Astrocyte (in vitro differentiated cells and primary cell): ENCODE measurements at regions not wholly inside any gene's neighbourhood (a gene's known extent, or its start where the extent isn't known, plus 50 kb on each side); places are given as distances from the start of the nearest gene placed in this dataset.
"Not testable (repeated sequence)": the region's sequence is repeated elsewhere in the genome, so short reads cannot be mapped to it uniquely, and the experiment has no call there.

Source experiments
- DNase-seq: peaks from one replicate; pipeline ENCODE4 v3.0.0-alpha.2; 2010; ENCODE audit warnings: low read depth
- FAIRE-seq: peaks from 2 replicates; lab custom pipeline; 2011; peaks lifted over from hg19 to GRCh38; lab: Jason Lieb, UNC
- H2AFZ ChIP-seq: 2 replicates; pipeline ENCODE4 v1.6.0; 2012; ENCODE audit warnings: low read depth, low read length, inconsistent platforms
- H3K27ac ChIP-seq: 2 replicates; pipeline ENCODE4 v1.5.1; 2011; ENCODE audit warnings: low read depth, low read length, inconsistent platforms
- H3K27me3 ChIP-seq: 2 replicates; pipeline ENCODE4 v1.6.0; 2011; ENCODE audit warnings: low read length, inconsistent platforms; ENCODE audit not compliant: insufficient read depth
- H3K36me3 ChIP-seq: 2 replicates; pipeline ENCODE4 v1.5.1; 2011; ENCODE audit warnings: low read length, inconsistent platforms; ENCODE audit not compliant: insufficient read depth
- H3K4me1 ChIP-seq: 2 replicates; pipeline ENCODE4 v1.5.1; 2011; ENCODE audit warnings: low read length, inconsistent platforms; ENCODE audit not compliant: insufficient read depth
- H3K4me2 ChIP-seq: 2 replicates; pipeline ENCODE4 v1.6.0; 2012; ENCODE audit warnings: low read length, inconsistent platforms
- H3K4me3 ChIP-seq: 2 replicates; pipeline ENCODE4 v1.5.1; 2011; ENCODE audit warnings: low read depth, mild to moderate bottlenecking, low read length, inconsistent platforms; ENCODE audit not compliant: insufficient read depth
- H3K79me2 ChIP-seq: 2 replicates; pipeline ENCODE4 v1.6.0; 2012; ENCODE audit warnings: mild to moderate bottlenecking, low read length, inconsistent platforms; ENCODE audit not compliant: insufficient read depth
- H3K9ac ChIP-seq: 2 replicates; pipeline ENCODE4 v1.6.0; 2012; ENCODE audit warnings: mild to moderate bottlenecking, low read length, inconsistent platforms
- H3K9me3 ChIP-seq: 2 replicates; pipeline ENCODE4 v1.5.1; 2012; ENCODE audit warnings: low read depth, mild to moderate bottlenecking, low read length, inconsistent platforms; ENCODE audit not compliant: insufficient read depth
- H4K20me1 ChIP-seq: 2 replicates; pipeline ENCODE4 v1.6.0; 2012; ENCODE audit warnings: low read length, inconsistent platforms; ENCODE audit not compliant: insufficient read depth
- H3K27ac Mint-ChIP-seq: one replicate; pipeline ENCODE4 v1.8.0; 2021; ENCODE audit warnings: mild to moderate bottlenecking, mixed read lengths; ENCODE audit not compliant: unreplicated experiment
- H3K27me3 Mint-ChIP-seq: one replicate; pipeline ENCODE4 v1.8.0; 2021; ENCODE audit warnings: low read depth, mixed read lengths; ENCODE audit not compliant: unreplicated experiment
- H3K36me3 Mint-ChIP-seq: one replicate; pipeline ENCODE4 v1.8.0; 2021; ENCODE audit warnings: low read depth, mixed read lengths; ENCODE audit not compliant: unreplicated experiment
- H3K4me1 Mint-ChIP-seq: one replicate; pipeline ENCODE4 v1.8.0; 2021; ENCODE audit warnings: low read depth, mixed read lengths; ENCODE audit not compliant: unreplicated experiment
- H3K4me3 Mint-ChIP-seq: one replicate; pipeline ENCODE4 v1.8.0; 2021; ENCODE audit warnings: mild to moderate bottlenecking, moderate library complexity, mixed read lengths; ENCODE audit not compliant: unreplicated experiment
- H3K9me3 Mint-ChIP-seq: one replicate; pipeline ENCODE4 v1.8.0; 2021; ENCODE audit warnings: mild to moderate bottlenecking, mixed read lengths; ENCODE audit not compliant: unreplicated experiment

DNA sequence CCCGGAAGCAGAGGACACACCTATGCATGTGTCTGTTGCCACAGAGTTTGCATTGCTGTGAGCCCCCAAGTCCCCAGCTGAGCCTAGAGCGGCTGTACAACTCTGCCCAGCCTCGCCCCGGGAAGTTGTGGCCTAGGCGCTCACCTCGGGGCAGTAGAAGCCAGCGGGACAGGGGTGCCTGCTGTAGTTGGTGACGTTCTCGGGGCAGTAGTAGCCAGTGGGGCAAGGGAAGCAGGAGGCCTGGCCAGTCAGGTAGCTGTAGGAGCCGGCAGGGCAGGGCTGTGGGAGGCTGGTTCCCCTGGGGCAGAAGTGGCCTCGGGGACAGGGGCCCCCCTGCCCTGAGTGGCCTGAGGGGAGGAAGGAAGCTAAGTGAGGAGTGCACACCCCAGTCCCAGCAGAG is 87.2 kb downstream of the MALL start:
- not testable (repeated sequence) for H3K4me2 ChIP-seq, H3K4me3 Mint-ChIP-seq, H3K36me3 Mint-ChIP-seq, H3K9me3 ChIP-seq, H3K4me1 ChIP-seq, H3K79me2 ChIP-seq, DNase-seq, FAIRE-seq, H3K4me1 Mint-ChIP-seq, H3K36me3 ChIP-seq, H3K9me3 Mint-ChIP-seq, H4K20me1 ChIP-seq, H2AFZ ChIP-seq, H3K4me3 ChIP-seq, H3K27me3 ChIP-seq, H3K9ac ChIP-seq, H3K27ac ChIP-seq, H3K27me3 Mint-ChIP-seq, H3K27ac Mint-ChIP-seq

DNA sequence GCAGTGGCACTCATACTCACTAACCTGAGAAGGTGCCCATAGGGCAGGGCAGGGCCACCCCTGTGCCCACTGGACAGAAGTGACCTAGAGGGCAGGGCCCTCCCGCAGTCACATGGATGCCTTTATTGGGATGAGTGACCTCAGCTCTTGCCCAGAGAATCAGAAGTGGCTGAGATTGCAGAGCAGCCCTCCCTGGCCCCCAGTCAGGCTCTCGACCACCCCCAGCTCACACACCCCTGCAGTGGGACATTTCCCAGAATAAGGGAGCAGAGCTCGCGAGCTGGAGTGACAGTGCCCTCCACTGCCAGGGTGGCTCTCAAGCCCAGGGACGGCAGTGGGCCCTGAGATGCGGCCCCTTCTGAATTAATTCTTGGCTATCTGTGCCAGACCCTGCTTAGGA is 84.7 kb downstream of the MALL start:
- not testable (repeated sequence) for DNase-seq, FAIRE-seq, H3K36me3 ChIP-seq

DNA sequence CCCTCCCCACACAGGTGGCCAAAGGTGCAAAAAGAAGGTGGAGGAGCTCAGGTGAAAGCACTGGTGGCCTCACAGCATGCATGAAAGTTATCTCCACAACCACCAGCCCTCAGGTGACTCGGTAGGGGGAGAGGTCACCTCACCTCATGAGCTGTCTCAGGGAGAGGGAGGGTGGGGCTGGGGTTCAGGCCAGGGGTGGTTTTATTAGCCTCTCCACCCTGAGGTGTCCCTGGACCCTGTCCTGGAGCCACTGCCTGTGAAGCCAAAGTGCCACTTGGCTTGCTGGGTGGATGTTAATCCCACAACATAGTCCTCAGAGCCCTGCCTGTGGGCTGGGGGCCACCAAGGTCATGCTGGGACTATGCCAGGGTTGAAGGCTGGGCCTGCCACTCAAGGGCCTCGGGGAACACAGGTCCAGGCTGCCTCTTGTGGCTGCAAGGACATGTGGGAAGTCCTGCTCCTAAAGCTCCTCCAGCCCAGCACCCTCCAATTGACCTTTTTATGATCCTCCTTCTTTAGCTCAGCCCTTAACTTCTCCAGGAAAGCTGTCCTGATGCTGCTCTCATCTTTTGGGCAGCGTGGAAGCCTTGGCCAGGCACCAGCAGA is 83.8 kb downstream of the MALL start:
- FAIRE-seq, H3K27me3 Mint-ChIP-seq, H3K9ac ChIP-seq: not testable (repeated sequence)

More for the DNA sequence above, 84.7 kb downstream of the MALL start:
- H3K4me2 ChIP-seq, H3K9me3 Mint-ChIP-seq, H3K4me3 Mint-ChIP-seq, H4K20me1 ChIP-seq, H3K79me2 ChIP-seq, H3K27me3 Mint-ChIP-seq, H3K9me3 ChIP-seq, H3K4me3 ChIP-seq, H3K4me1 Mint-ChIP-seq, H3K27ac Mint-ChIP-seq, H3K9ac ChIP-seq, H3K4me1 ChIP-seq, H3K27me3 ChIP-seq, H3K36me3 Mint-ChIP-seq, H2AFZ ChIP-seq, H3K27ac ChIP-seq: not testable (repeated sequence)

More for the DNA sequence above, 83.8 kb downstream of the MALL start:
- H3K27ac Mint-ChIP-seq, H3K9me3 ChIP-seq, H3K36me3 Mint-ChIP-seq, H3K4me2 ChIP-seq, H3K79me2 ChIP-seq, H3K4me3 Mint-ChIP-seq, H3K4me3 ChIP-seq, H3K27me3 ChIP-seq, H3K36me3 ChIP-seq, H2AFZ ChIP-seq, DNase-seq, H4K20me1 ChIP-seq, H3K4me1 Mint-ChIP-seq, H3K9me3 Mint-ChIP-seq, H3K4me1 ChIP-seq, H3K27ac ChIP-seq: not testable (repeated sequence)
